ENCODE measurements at regions not wholly inside any gene's neighbourhood (a gene's known extent, or its start where the extent isn't known, plus 50 kb on each side); places are given as distances from the start of the nearest gene placed in this dataset.
A peak's percentile ranks its signal among the peaks of the same experiment; 100 is the strongest.

- peak; percentile 79 for TF ChIP-seq CTCF (conservative IDR thresholded peaks at IDR 0.05; ENCODE audit: low read depth, low read length)
- no peak for TF ChIP-seq EZH2 (IDR thresholded peaks at IDR 0.05; ENCODE audit: low read length, unreplicated experiment)
Measured at GRCh38 chr2:209208211-209208610, 215.6 kb upstream of the MAP2 start.

All from PC-3 (cell line).